ENCODE measurements at regions not wholly inside any gene's neighbourhood (a gene's known extent, or its start where the extent isn't known, plus 50 kb on each side); places are given as distances from the start of the nearest gene placed in this dataset.

DNA sequence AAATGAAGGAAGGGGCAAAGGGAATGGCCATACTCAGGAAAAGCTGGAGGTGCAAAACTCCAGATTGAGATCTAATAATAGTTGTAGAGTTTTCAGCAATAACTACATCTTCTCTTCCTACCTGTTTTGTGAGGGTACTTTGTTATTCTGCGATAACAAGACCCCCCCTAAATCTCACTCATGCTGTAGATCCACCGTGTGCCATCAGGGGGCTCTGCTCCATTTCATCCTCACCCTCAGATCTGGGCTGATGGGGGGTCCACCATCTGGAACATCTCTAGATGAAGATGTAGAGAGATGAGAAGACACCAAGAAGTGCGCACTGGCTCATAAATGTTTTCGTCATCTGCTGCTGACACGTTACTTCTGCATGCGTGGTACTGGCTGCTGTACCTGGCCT is 135.9 kb upstream of the KIRREL3 start:
- no peak for DNase-seq (ENCODE audit: low spot score)

- DNase-seq (ENCODE audit: low spot score): no peak
Measured at GRCh38 chr11:127135256-127135655, 134.7 kb upstream of the KIRREL3 start.

DNA sequence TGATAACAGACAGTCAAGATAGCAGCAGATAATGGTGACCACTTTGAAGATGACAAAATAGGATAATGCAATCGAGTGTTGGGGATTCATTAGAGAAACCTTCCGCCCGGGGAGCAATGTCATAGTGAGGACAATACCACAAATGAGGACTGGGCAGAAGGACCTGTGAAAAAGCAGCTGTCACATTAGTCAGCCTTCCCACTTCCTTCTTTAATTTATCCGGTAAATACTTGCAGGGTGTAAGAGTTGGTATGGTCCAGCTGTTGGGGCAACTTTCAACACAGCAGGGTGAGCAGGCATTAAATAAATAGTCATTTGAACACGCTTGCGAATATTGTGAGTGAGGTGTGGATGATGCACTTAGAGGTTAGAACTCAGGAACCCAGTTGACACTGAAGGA is 132.5 kb upstream of the KIRREL3 start:
- no peak for DNase-seq (ENCODE audit: low spot score)

DNA sequence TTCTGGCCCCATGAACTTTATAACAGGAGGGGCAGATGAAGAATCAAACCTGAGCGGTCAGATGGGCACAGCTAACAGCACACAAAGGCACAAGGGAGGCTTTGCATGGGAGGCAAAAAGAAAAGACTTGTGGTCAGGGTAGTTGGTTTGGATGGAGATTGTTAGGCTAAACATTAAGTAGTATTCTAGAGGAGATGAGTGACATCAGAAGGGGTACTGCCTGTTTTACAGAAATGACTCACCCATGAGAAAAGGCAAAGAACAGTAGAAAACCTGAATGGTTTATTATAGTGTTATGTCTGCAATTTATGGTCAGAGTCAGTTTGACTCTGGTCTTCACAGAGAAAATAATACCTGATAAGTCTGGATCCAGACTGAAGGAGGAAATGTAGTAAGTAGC is 129.8 kb upstream of the KIRREL3 start:
- no peak for DNase-seq (ENCODE audit: low spot score)

- no peak for DNase-seq (ENCODE audit: low spot score)
Measured at GRCh38 chr11:127126986-127127385, 126.4 kb upstream of the KIRREL3 start.

GRCh38 chr11:127119356-127119755 is 118.8 kb upstream of the KIRREL3 start:
- no peak for DNase-seq (ENCODE audit: low spot score)

DNA sequence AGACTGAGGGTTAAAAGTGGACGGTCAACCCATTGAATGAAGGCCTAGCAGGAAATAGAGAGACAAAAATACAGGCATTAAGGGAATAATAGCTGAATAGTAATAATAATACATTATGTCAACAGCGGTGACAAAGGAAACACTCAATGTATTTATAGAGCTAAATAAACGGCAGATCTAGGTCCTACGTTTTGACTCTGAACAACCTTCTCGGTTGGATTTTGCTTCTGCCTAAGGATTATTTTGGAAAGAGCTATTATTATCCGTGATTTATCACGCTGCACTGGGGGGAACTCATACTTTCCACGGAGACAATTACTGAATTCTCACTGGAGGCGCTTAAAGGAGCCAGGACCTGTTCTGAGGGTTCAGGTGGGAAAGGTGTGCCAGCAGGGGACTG is 118.2 kb upstream of the KIRREL3 start:
- DNase-seq (ENCODE audit: low spot score): no peak

DNA sequence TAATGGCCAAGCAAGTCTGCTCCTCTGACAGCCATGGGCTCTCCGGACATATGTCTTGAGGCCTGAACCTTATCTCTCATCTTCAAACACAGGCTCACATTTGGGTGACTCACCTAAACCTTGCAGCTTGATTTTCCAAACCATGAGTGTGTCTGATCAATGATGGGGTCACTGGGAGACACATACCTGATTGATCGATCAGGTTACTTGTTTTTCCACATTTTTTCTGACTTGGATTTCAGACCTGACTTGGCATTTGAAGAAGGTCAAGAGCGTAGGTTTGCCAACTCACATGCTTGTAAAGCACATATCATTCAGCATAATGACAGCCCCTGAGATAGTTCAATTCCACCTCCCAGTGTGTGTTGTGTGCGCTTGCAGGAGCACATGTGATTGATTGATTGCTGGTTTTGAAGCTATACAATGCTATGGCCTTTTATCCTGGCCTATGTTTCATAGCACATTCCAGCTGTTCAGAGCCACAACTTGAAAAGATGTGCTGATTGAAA is 116.7 kb upstream of the KIRREL3 start:
- DNase-seq (ENCODE audit: low spot score): no peak

GRCh38 chr11:127115844-127116243 is 115.3 kb upstream of the KIRREL3 start:
- no peak for DNase-seq (ENCODE audit: low spot score)

DNA sequence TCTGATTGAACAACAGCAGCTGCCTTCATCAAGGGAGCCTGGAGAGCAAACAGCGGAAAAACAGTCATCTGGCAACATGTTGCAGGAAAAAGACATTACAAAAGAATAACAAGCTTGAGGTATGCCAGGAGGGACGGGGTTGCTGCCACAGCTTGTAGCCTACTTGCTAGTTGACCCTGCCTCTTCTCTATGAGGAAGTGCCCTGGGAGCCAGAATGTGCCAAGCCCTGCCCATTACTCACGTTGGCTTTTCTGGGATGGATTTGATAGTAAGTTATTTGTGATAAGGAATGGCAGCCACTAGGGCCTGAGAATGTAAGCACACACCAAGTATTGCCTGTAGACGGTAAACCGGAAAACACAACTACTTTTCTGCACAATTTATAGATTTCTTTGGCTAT is 113.5 kb upstream of the KIRREL3 start:
- no peak for DNase-seq (ENCODE audit: low spot score)

- DNase-seq (ENCODE audit: low spot score): no peak
Measured at GRCh38 chr11:127110542-127110941, 110.0 kb upstream of the KIRREL3 start.

GRCh38 chr11:127109796-127110480 is 109.4 kb upstream of the KIRREL3 start:
- DNase-seq (ENCODE audit: low spot score): no peak

DNA sequence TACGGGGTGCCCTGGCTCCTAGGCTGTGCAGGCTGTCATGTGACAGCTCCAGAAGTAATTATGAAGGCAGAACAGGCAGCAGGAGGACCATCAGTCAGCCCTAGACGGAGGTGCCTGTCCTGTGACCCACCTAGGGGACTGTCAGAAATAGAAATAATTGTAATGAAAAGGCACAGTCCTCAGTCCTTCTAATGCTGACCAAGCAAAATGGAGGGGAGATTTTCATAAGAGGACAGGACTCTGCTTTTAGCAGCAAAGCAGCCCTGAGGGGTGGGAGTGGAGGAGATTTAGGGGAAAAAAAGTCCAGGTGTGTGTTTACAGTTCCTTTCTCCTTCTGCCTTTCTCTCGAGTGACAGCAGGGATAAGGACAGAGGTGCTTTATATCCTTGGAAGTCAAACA is 108.3 kb upstream of the KIRREL3 start:
- no peak for DNase-seq (ENCODE audit: low spot score)

DNA sequence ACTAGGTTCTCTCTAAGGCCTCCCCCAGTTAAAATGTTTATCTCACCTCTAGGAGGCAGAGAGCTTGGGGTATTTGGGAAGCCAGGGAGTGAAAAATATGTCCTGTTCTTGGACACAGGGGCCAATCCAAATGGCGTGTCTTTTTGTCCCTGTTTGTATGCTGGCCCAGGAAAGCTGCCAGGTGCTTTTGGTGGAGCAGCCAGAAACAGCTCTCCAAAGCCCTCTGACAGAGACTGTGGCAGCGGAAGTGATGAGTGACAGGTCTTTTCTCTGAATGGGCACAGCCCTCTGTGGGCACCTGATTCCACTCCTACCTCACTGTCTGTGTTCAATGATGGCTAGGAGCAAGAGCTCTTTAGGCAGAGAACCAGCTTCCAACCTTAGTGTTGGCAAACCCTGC is 106.4 kb upstream of the KIRREL3 start:
- no peak for DNase-seq (ENCODE audit: low spot score)

- no peak for DNase-seq (ENCODE audit: low spot score)
Measured at GRCh38 chr11:127105593-127106541, 105.3 kb upstream of the KIRREL3 start.

GRCh38 chr11:127103586-127104388 is 103.2 kb upstream of the KIRREL3 start:
- no peak for DNase-seq (ENCODE audit: low spot score)

- DNase-seq (ENCODE audit: low spot score): no peak
Measured at GRCh38 chr11:127098684-127099083, 98.1 kb upstream of the KIRREL3 start.

DNA sequence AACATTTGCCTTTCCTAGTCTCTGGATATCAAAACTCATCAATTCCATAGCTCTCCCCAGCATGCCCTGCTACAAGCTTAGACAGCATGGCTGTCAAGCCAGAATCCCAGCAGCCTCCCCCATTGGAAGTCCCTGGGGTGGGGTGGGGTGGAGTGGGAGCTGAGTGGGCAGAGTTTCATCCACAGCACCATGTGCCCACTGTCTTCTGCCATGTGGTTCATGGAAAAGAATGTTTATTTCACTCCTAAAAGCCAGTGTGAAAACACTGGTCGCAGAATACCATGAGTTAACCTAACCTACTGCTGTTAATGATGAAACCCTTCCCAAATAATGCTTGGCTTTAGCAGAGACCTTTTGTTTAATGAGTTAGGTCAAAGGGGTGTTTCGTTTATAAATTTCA is 80.2 kb upstream of the KIRREL3 start:
- no peak for DNase-seq (ENCODE audit: low spot score)

GRCh38 chr11:127075758-127076157 is 75.2 kb upstream of the KIRREL3 start:
- DNase-seq (ENCODE audit: low spot score): no peak

DNA sequence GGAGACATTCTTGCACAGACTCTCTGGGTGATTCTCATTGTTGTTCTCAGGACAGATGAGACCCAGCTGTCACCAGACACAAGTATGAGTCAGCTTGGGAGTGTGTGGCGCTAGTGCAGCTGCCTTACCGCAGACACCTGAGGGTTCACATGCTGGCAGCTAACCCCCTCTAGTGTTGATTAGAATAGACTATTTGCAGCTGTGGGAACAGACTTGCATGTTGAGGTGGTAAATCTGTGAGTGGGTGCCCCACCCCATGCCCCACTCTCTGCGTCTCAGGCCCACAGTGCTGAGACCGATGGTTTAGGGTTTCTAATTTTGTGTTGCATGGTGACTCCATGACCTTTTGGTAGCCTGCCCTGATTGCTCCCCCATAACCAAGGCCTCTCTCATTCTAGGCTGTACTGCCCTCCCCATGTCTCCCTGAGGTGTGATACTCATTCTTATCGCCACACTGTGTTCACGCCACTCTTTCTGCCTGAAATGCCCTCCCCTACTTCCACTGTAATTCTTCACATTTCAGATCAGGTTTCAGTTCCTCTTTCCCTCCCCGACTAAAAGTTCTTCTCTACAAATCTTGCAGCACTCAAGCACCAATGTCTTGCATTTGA is 73.7 kb upstream of the KIRREL3 start:
- no peak for DNase-seq (ENCODE audit: low spot score)

DNA sequence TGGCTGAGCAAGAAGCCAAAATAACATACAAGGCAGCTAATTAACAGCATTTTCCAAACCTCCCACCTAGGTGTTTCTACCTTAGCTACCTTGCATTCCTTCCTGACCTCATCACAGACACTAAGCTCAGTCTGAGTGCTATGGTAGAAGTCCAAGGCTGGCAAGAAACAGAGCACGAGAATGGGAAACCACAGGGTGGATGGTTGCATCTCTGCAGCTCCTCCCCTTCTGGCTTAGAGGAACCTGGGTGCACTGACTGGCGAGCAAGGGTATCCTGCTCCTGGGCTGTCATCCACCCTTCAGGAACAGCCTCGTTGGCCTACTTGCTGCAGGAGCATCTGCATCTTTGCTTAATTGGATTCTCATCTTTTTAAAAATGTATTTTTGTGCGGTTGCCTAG is 73.1 kb upstream of the KIRREL3 start:
- DNase-seq (ENCODE audit: low spot score): no peak

DNA sequence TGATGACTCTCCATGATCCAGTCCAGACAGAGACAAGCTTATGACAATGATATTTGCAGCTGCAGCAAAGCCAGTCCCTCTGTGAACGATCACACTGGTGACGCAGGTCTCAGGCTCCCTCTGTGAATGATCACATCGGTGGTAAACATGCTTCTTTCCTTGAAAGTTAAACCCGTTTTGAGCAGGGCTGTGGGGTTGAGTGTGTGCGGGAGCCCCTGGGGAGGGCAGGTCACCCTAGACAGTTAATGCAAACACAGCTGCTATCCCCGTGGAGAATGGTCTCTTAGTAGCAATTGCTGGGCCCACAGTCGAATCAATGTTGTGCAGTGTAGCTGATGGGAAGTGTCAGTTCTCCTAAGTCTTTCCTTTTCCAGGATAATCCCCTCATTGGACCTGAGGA is 71.0 kb upstream of the KIRREL3 start:
- no peak for DNase-seq (ENCODE audit: low spot score)
